H1 (cell line): ENCODE measurements at regions not wholly inside any gene's neighbourhood (a gene's known extent, or its start where the extent isn't known, plus 50 kb on each side); places are given as distances from the start of the nearest gene placed in this dataset.

Experiments used
- EZH2 ChIP-seq: fragments of 200-600 bp; sonication (generic); IDR thresholded peaks from 2 replicates; pipeline ENCODE4 v1.7.1; 2012; ENCODE audit warnings: low read depth, mild to moderate bottlenecking, moderate library complexity, low read length, inconsistent platforms; ENCODE audit not compliant: severe bottlenecking
- FOSL1 ChIP-seq: IDR thresholded peaks from 2 replicates; pipeline ENCODE4 v1.6.1; 2011; ENCODE audit warnings: mild to moderate bottlenecking, low read depth, low read length, moderate library complexity; ENCODE audit not compliant: insufficient read depth
- PHF8 ChIP-seq: fragments of 200-600 bp; sonication (generic); conservative IDR thresholded peaks from 2 replicates; pipeline ENCODE4 v1.7.1; 2012; ENCODE audit warnings: low read depth, mild to moderate bottlenecking, inconsistent platforms, low read length, moderate library complexity
- POLR2A ChIP-seq, 2 experiments: IDR thresholded peaks; 1 replicate in 1 of 2; 2 replicates in 1 of 2; pipeline ENCODE4 v1.6.1; 2011; ENCODE audit warnings: low read depth in 2 of 2, low read length in 2 of 2, mild to moderate bottlenecking in 2 of 2; ENCODE audit errors: control extremely low read depth in 1 of 2
- POLR2AphosphoS5 ChIP-seq: IDR thresholded peaks from 2 replicates; pipeline ENCODE4 v1.6.1; 2011; ENCODE audit warnings: low read depth, low read length
- POU5F1 ChIP-seq: IDR thresholded peaks from 2 replicates; pipeline ENCODE4 v1.6.1; 2011; ENCODE audit warnings: low read depth, mild to moderate bottlenecking, low read length, moderate library complexity
- RXRA ChIP-seq: IDR thresholded peaks from 2 replicates; pipeline ENCODE4 v1.6.1; 2011; ENCODE audit warnings: low read depth, mild to moderate bottlenecking, low read length, moderate library complexity; ENCODE audit not compliant: insufficient read depth
- YY1 ChIP-seq: IDR thresholded peaks from 2 replicates; pipeline ENCODE4 v1.6.1; 2011; ENCODE audit warnings: low read depth, mild to moderate bottlenecking, low read length
- TF ChIP-seq, protein P1 (sequence below), 3 experiments: IDR thresholded peaks; 1 replicate in 2 of 3; 2 replicates in 1 of 3; pipeline versions ENCODE4 v1.5.1 to v1.6.1; 2011; ENCODE audit warnings: low read length in 3 of 3, mild to moderate bottlenecking in 3 of 3, inconsistent platforms in 2 of 3, low read depth in 1 of 3, moderate library complexity in 1 of 3; ENCODE audit not compliant: insufficient read depth in 1 of 3; ENCODE audit errors: control extremely low read depth in 1 of 3
- TF ChIP-seq, protein P2 (sequence below): IDR thresholded peaks from 2 replicates; pipeline ENCODE4 v1.6.1; 2012; ENCODE audit warnings: low read length, inconsistent platforms

DNA sequence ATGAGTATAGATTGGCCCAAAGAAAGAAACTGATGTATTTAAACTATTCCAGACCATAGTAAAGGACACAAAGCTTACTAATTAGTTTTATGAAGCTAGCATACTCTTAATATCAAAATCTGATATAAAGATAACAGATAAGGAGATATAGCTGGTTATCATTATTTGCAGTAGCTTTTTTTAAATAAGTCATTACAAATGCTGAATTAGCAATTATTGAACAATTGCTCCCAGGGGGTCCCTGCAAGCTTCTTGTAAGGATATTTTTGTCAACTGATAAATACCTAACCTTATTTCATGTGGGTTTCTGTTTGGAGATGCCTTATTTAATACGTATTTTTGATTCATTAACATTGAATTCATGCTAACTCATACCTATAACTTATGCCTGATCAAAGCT, 99.0 kb downstream of the RAB18 start:
- TF ChIP-seq, protein P1, sequence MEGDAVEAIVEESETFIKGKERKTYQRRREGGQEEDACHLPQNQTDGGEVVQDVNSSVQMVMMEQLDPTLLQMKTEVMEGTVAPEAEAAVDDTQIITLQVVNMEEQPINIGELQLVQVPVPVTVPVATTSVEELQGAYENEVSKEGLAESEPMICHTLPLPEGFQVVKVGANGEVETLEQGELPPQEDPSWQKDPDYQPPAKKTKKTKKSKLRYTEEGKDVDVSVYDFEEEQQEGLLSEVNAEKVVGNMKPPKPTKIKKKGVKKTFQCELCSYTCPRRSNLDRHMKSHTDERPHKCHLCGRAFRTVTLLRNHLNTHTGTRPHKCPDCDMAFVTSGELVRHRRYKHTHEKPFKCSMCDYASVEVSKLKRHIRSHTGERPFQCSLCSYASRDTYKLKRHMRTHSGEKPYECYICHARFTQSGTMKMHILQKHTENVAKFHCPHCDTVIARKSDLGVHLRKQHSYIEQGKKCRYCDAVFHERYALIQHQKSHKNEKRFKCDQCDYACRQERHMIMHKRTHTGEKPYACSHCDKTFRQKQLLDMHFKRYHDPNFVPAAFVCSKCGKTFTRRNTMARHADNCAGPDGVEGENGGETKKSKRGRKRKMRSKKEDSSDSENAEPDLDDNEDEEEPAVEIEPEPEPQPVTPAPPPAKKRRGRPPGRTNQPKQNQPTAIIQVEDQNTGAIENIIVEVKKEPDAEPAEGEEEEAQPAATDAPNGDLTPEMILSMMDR (IDR thresholded peaks at IDR 0.05; ENCODE audit: control extremely low read depth in 1 of 3, insufficient read depth in 1 of 3, low read depth in 1 of 3, low read length in 3 of 3) = no peak
- no peak for TF ChIP-seq YY1
- TF ChIP-seq POLR2AphosphoS5 = no peak
- TF ChIP-seq RXRA = no peak
- no peak for TF ChIP-seq PHF8
- TF ChIP-seq EZH2 = no peak
- TF ChIP-seq, protein P2, sequence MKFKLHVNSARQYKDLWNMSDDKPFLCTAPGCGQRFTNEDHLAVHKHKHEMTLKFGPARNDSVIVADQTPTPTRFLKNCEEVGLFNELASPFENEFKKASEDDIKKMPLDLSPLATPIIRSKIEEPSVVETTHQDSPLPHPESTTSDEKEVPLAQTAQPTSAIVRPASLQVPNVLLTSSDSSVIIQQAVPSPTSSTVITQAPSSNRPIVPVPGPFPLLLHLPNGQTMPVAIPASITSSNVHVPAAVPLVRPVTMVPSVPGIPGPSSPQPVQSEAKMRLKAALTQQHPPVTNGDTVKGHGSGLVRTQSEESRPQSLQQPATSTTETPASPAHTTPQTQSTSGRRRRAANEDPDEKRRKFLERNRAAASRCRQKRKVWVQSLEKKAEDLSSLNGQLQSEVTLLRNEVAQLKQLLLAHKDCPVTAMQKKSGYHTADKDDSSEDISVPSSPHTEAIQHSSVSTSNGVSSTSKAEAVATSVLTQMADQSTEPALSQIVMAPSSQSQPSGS = no peak
- no peak for TF ChIP-seq POU5F1
- TF ChIP-seq FOSL1 = no peak
- no peak for TF ChIP-seq POLR2A (IDR thresholded peaks at IDR 0.05; ENCODE audit: control extremely low read depth in 1 of 2, low read depth in 2 of 2, low read length in 2 of 2)
